ENCODE measurements at regions not wholly inside any gene's neighbourhood (a gene's known extent, or its start where the extent isn't known, plus 50 kb on each side); places are given as distances from the start of the nearest gene placed in this dataset.

- Histone ChIP-seq H3K4me3 (no peak overlapping the region), H3K27ac (no peak overlapping the region)
These were observed 90.9 kb upstream of the RNF32 start for GRCh38 chr7:156549636-156550035.

- no peak overlapping the region for H3K4me3 ChIP-seq
These were observed 92.6 kb upstream of the RNF32 start for GRCh38 chr7:156547884-156548561.

GRCh38 chr7:156545979-156546378 is 94.6 kb upstream of the RNF32 start:
- no peak overlapping the region for H3K27ac ChIP-seq
- H3K4me3 ChIP-seq = no peak overlapping the region

More at GRCh38 chr7:156547884-156548561, 92.6 kb upstream of the RNF32 start:
- no peak overlapping the region for H3K27ac ChIP-seq

GRCh38 chr7:156544919-156545715 is 95.5 kb upstream of the RNF32 start:
- H3K4me3 ChIP-seq = no peak overlapping the region
- no peak overlapping the region for H3K27ac ChIP-seq

GRCh38 chr7:156543699-156544598 is 96.6 kb upstream of the RNF32 start:
- Histone ChIP-seq H3K27ac (no peak overlapping the region), H3K4me3 (no peak overlapping the region)

GRCh38 chr7:156540619-156541165 is 99.9 kb upstream of the RNF32 start:
- no peak overlapping the region for H3K4me3 ChIP-seq
- H3K27ac ChIP-seq = no peak overlapping the region

- Histone ChIP-seq H3K27ac (no peak overlapping the region), H3K4me3 (no peak overlapping the region)
These were observed 100.6 kb upstream of the RNF32 start for GRCh38 chr7:156539999-156540398.

- no peak overlapping the region for H3K4me3 ChIP-seq
- no peak overlapping the region for H3K27ac ChIP-seq
These were observed 103.6 kb upstream of the RNF32 start for GRCh38 chr7:156537006-156537405.

GRCh38 chr7:156534925-156535324 is 105.6 kb upstream of the RNF32 start:
- Histone ChIP-seq H3K27ac (no peak overlapping the region), H3K4me3 (no peak overlapping the region)

- Histone ChIP-seq H3K4me3 (no peak overlapping the region), H3K27ac (no peak overlapping the region)
These were observed 106.6 kb upstream of the RNF32 start for GRCh38 chr7:156533964-156534363.

- Histone ChIP-seq H3K4me3 (no peak overlapping the region), H3K27ac (no peak overlapping the region)
These were observed 107.2 kb upstream of the RNF32 start for GRCh38 chr7:156533420-156533819.

GRCh38 chr7:156532016-156532602 is 108.5 kb upstream of the RNF32 start:
- Histone ChIP-seq H3K27ac (no peak overlapping the region), H3K4me3 (no peak overlapping the region)

- Histone ChIP-seq H3K4me3 (no peak overlapping the region), H3K27ac (no peak overlapping the region)
These were observed 110.6 kb upstream of the RNF32 start for GRCh38 chr7:156529956-156530355.

- Histone ChIP-seq H3K27ac (no peak overlapping the region), H3K4me3 (no peak overlapping the region)
These were observed 113.1 kb upstream of the RNF32 start for GRCh38 chr7:156527458-156527890.

GRCh38 chr7:156524818-156525597 is 115.6 kb upstream of the RNF32 start:
- no peak overlapping the region for H3K27ac ChIP-seq
- H3K4me3 ChIP-seq = no peak overlapping the region

- no peak overlapping the region for H3K4me3 ChIP-seq
- H3K27ac ChIP-seq = no peak overlapping the region
These were observed 117.0 kb upstream of the RNF32 start for GRCh38 chr7:156523447-156524048.

- H3K27ac ChIP-seq = no peak overlapping the region
These were observed 117.8 kb upstream of the RNF32 start for GRCh38 chr7:156522801-156523200.

GRCh38 chr7:156519070-156519469 is 121.5 kb upstream of the RNF32 start:
- Histone ChIP-seq H3K4me3 (no peak overlapping the region), H3K27ac (no peak overlapping the region)

More at GRCh38 chr7:156522801-156523200, 117.8 kb upstream of the RNF32 start:
- H3K4me3 ChIP-seq = no peak overlapping the region
